T47D (cell line): ENCODE measurements at regions not wholly inside any gene's neighbourhood (a gene's known extent, or its start where the extent isn't known, plus 50 kb on each side); places are given as distances from the start of the nearest gene placed in this dataset.

Experiments
- DNase-seq, 2 experiments: peaks; one replicate each; pipeline versions ENCODE4 v3.0.0 to v3.0.0-alpha.2; 2011 to 2012; ENCODE audit warnings: low read depth in 1 of 2, low spot score in 1 of 2
- JUND ChIP-seq: IDR thresholded peaks from 2 replicates; pipeline ENCODE4 v1.6.1; 2012; ENCODE audit warnings: low read depth
- in situ Hi-C: cut with HindIII; loops from 2 replicates; pipeline ENCODE4 v1.10.0; 2016; ENCODE audit warnings: low sequenced_read_pairs, low pct_unique_long_range_greater_than_20kb

DNA sequence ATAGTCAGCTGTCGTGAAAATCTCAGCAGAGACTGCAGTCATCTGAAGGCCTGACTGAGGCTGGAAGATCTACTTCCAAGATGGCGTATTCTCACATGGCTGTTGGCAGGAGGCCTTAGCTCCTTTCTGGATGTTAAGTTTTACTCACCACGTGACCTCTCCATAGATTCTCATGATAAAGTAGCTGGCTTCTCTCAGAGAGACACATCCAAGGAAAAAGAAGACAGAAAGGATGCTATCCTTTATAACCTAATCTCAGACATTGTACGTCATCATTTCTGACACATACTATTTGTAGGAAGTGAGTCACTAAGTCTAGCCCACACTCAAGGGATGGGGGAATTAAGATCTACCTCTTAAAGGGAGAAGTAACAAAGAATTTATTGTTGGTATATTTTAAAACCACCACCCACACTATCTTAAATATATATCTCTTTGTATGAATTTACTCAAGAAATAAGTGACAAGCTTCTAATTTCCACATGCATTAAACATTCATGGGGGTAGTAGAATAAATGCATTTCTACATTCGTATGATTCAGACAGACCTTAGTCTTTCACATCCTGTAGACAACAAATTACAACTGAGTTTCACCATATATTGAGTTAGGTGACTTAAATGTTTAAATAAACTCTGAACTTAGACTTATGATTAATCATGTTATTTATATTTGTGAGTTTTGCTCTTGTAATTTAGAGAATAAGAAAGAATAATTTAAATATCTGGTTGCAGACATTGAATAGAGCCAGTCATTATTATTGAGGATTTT is 411.0 kb downstream of the LRIG3 start:
- in situ Hi-C loops = no loop called here
- no peak for DNase-seq
- no peak for TF ChIP-seq JUND

DNA sequence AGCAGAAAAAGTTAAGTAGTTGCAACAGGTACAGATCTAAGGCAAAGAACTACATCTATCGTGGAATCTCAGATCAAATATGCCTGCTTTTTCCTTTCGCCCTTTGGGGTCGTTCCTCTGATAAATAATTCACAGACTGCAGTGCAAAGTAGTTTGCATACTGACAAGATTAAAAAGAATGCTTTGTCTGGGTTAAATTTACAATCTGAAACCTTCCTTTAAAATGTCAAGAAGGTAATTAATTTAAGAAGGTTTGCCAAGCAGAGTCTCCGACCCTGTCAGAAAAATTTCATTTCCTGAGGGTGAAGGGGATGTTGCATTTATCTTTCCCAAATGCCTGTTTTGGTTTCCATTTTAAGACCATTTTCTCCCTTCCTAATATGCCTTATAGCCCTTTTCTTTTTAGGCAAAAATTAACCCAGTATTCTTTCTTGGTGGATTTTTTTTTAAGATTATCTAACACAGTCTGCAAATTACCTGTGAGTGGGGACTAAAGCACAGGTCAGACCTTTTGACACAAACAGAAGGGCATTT is 406.9 kb downstream of the LRIG3 start:
- DNase-seq = no peak
- TF ChIP-seq JUND = no peak
- in situ Hi-C loops = no loop called here

DNA sequence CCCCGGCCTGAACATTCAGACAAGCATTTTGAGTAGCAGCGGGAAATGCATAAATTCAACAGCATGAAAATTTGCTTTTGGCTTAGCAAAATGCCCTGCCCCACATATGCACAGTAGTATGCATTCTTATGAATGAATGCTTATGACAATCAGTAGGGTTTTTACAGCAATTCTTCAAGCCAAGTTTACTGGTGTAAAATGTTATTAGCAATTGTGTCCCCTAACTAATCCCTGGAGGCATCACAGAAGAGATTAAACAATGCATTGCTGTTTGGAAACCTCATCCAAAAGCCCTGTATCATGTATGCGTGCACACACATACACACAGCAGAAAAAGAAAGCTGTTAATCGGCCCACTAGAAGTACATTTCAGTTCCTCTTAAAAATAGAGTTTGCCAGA is 406.5 kb downstream of the LRIG3 start:
- no peak for DNase-seq
- no peak for TF ChIP-seq JUND
- in situ Hi-C loops = no loop called here

DNA sequence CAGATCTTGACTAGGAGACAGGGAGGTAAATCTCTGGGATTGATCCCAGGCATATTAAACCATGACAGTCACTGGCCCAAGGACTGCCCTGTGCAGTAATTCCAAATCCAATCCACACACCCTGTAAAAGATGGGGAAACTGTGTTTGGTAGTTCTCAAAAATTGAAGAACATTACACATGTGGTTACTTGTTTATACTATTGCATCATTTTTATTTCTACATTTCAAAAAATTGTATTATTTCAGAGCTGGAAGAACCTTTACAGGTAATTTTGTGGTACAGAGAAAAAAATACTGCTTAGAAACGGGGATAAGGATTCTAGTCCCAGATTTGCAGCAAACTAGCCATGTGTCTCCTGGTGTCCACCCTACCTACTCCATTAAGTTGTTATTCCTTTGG is 400.5 kb downstream of the LRIG3 start:
- no peak for TF ChIP-seq JUND
- DNase-seq = no peak
- in situ Hi-C loops = no loop called here

DNA sequence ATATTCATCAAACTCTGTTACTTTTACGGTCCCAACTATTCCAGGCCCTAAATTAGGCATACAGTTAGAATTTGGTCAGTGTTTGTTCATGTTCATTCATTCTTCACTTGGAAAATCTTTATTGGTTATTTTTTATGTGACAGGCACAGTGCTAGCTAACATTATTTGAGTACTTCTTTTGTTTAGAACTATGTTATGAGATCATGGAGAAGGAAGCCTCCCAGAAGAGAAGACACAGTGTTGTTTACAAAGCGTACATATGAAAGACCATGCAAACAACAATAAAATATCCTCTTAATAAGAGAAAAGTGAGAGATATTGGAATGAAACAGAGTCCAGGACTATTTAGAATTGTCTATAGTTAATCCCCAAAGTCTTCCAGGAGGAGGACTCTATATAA is 399.2 kb downstream of the LRIG3 start:
- DNase-seq = no peak
- no peak for TF ChIP-seq JUND
- in situ Hi-C loops = no loop called here

DNA sequence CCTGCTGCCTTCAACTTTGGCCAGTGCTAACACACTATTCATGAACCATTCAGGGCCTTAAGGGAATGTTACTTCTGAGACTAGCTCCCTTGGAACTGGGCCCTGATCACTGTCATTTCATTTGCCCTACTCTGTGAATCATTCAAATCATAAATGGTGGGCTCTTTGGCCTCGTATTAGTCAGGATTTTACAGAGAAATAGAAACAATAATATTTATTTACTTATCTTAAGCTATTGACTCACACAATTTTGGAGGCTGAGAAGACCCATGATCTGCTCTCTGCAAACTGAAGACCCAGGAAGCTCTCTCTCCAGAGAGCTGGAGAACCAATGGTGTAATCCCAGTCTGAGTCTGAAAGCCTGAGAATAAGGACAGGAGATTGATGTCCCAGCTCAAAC is 398.5 kb downstream of the LRIG3 start:
- in situ Hi-C loops = no loop called here
- no peak for TF ChIP-seq JUND
- no peak for DNase-seq

DNA sequence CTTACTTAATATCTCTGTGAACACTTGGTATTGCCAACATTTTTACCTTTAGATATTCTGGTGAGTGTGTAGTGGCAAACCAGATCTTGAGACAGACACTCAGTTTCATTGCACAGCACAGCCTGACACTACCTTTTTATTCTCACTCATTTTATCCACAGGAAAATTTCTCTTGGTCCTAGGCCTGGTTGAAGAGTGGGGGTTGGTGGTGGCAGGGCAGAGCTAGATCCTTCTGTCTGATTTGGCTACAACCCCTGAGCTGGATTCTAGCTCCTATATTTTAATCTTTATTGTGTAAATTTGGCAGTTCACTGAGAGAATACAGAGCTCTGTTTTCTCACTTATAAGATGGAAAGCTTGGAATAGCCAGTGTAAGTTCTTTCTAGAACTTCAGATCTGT is 396.9 kb downstream of the LRIG3 start:
- in situ Hi-C loops = no loop called here
- no peak for DNase-seq
- TF ChIP-seq JUND = no peak

DNA sequence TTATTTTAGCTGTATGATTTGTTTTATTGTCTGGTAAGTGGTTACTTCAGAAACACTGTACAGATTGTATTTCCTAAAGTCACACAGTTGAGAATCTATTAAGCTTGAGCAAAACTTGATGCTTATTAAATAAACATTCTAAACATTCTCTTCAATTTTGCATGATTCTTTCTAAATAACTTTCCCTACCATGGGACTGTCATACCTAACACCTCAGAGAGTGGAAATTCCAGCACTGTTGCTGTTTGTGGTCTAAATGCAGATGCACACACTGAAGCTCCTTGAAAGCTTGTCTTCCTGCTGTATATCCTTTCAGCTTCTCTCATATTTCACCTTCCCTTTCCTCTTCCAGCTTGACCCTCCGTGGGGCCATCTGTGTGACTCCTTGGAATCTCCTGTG is 392.0 kb downstream of the LRIG3 start:
- no peak for DNase-seq
- no peak for TF ChIP-seq JUND
- in situ Hi-C loops = no loop called here

DNA sequence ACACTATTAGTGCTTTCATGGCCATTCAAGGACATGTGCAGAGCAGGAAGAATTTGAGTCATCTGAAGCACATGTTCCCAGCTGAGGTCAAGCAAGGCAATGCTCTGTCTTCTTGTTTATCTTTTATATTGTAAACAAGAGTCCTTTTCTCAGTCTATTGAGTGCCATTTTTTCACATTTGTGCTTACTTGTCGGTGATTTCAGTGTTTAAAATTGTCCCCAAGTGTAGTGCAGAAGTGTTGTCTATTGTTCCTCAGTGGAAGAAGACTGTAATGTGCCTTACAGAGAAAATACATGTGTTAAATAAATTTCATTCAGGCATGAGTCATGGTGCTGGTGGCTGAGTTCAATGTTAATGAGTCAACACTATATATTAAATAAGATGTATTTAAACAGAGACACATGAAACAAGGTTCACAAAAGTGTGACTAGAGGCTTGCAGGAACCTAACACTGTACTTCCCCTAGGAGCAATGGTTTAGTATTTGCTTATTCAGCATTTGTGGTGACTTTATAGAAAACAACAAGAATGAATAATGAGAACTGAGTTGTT is 391.1 kb downstream of the LRIG3 start:
- DNase-seq = peak in 1 of 2 experiments; percentile 16
- in situ Hi-C loops = no loop called here
- no peak for TF ChIP-seq JUND

DNA sequence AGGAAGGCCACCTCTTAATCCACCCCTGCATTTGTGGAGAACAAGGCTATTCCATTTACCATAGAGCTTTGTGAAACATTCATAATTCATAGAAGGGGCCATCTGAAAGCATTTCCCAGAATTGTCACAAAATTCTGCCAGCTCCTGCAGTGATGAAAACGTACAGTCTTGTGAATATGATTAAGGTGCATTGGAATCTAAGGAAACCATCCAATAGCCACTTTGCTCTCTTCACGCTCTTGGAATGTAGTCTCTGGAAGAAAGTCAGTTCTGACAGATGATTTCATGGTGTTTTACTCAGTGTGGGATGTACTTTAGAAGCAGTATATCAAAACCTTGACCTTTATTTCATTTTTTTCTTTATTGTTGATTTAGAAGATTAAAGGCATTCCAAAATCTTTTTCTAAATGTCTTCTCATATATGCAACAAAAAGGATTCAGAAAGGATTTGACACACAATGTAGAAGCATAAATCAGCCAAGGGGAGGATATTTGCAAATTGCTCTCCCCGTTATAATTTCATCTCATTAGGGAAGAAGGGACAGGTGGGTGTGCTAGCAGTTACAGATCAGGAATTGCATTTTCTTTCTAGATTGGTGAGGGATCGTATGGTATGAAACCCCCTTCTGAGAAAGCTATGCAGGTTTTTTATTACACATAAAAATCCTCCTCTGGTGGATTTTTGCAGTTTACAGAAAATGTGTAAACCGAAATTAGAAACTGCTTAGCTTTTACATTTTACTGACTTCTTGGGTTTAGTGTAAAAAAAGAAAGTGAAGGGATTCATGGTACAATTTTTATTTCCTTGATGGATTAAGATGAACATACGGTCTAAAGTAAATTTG is 390.2 kb downstream of the LRIG3 start:
- no peak for TF ChIP-seq JUND
- no peak for DNase-seq
- in situ Hi-C loops = no loop called here

DNA sequence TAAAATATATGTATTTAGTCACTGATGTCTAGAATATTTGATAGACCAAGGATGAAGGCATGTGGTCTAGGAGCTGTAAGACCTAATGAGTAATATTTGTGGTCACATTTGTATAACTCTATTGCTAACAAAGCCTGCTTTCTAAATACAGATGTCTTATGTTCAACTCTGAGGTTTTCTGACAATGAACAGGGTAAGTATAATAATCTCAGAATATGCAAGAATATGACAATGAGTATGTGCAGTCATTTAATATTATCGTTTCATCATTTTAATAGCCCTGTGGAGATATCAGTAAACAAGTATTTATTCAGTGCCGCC is 389.6 kb downstream of the LRIG3 start:
- in situ Hi-C loops = no loop called here
- no peak for DNase-seq
- no peak for TF ChIP-seq JUND

DNA sequence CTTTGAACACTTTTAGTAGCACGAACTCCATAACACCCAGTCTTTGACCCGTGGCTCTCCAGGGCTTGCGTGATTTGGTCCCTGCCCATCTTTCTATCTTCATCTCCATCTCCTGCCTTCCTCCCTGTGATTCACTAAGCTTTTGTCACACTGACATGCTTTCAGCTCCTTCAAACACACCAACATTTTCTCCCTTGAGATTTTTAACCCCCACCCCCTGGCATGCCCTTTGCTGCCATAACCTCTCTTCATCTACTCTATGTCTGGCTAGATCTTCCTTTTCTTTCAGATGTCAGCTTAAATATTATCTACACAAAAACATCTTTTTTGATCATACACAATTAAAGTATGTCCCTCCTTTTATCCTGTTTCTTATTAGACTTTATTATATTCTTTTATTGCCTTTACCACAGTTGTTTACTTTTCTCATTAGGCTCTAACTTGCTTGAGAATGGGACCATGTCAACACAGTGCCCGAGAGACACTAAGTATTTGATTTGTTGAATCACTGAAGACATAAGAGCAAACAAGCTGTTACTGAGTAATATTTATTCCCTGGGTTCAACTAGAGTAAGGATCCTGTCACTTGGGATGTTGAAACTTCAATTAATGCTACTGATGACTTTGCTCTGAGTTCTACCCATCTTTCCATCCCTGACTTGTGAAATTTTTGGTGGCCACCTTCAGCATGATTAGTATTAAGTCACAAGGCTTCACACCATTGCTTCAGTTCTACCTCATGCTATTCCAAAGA is 387.3 kb downstream of the LRIG3 start:
- in situ Hi-C loops = no loop called here

More for the DNA sequence above, 387.3 kb downstream of the LRIG3 start:
- DNase-seq = no peak
- no peak for TF ChIP-seq JUND
